ENCODE measurements at regions not wholly inside any gene's neighbourhood (a gene's known extent, or its start where the extent isn't known, plus 50 kb on each side); places are given as distances from the start of the nearest gene placed in this dataset.

DNA sequence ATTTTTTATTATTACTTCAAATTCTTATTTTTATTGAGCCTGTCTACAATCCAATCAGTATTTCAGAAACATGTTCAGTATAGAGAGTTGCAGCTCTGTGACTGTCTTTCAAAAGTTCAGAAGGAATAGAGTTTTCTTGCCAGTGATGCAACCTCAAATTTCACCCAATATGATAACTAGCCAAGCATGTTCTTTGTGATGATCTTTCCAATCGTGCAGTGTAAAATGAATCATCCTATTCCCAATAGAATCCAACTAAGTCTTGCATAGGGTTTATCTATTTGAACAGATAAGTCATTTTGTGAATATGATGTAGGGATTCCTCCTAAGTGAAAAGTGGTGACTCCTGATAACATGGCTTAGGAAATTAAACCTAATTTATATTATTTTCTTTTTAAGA, 937.8 kb downstream of the KCNJ2 start:
- ChIA-PET CTCF (no interaction called here), POLR2A (no interaction called here)
- DNase-seq (ENCODE audit: low read depth in 1 of 2, low spot score in 1 of 2) (no peak), FAIRE-seq (no peak), ATAC-seq (no peak)
- Histone ChIP-seq H3K4me3 (no peak overlapping the region), H3K27ac (no peak overlapping the region), H3K4me2 (no peak overlapping the region), H3K4me1 (no peaks in the 10 kb centered on the region), H3K9me3 (no peaks in the 10 kb centered on the region)
- TF ChIP-seq, protein P1, sequence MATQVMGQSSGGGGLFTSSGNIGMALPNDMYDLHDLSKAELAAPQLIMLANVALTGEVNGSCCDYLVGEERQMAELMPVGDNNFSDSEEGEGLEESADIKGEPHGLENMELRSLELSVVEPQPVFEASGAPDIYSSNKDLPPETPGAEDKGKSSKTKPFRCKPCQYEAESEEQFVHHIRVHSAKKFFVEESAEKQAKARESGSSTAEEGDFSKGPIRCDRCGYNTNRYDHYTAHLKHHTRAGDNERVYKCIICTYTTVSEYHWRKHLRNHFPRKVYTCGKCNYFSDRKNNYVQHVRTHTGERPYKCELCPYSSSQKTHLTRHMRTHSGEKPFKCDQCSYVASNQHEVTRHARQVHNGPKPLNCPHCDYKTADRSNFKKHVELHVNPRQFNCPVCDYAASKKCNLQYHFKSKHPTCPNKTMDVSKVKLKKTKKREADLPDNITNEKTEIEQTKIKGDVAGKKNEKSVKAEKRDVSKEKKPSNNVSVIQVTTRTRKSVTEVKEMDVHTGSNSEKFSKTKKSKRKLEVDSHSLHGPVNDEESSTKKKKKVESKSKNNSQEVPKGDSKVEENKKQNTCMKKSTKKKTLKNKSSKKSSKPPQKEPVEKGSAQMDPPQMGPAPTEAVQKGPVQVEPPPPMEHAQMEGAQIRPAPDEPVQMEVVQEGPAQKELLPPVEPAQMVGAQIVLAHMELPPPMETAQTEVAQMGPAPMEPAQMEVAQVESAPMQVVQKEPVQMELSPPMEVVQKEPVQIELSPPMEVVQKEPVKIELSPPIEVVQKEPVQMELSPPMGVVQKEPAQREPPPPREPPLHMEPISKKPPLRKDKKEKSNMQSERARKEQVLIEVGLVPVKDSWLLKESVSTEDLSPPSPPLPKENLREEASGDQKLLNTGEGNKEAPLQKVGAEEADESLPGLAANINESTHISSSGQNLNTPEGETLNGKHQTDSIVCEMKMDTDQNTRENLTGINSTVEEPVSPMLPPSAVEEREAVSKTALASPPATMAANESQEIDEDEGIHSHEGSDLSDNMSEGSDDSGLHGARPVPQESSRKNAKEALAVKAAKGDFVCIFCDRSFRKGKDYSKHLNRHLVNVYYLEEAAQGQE (IDR thresholded peaks at IDR 0.05): no peak
- TF ChIP-seq, protein P2, sequence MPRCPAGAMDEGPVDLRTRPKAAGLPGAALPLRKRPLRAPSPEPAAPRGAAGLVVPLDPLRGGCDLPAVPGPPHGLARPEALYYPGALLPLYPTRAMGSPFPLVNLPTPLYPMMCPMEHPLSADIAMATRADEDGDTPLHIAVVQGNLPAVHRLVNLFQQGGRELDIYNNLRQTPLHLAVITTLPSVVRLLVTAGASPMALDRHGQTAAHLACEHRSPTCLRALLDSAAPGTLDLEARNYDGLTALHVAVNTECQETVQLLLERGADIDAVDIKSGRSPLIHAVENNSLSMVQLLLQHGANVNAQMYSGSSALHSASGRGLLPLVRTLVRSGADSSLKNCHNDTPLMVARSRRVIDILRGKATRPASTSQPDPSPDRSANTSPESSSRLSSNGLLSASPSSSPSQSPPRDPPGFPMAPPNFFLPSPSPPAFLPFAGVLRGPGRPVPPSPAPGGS (IDR thresholded peaks at IDR 0.05): no peak
- no peak for TF ChIP-seq RAD21 (conservative IDR thresholded peaks at IDR 0.05 in 1 of 2, IDR thresholded peaks at IDR 0.05 in 1 of 2)
- no peak for TF ChIP-seq NFE2L2 (conservative IDR thresholded peaks at IDR 0.05; ENCODE audit: low read length)
- TF ChIP-seq RARB (CRISPR knock-in tag; IDR thresholded peaks at IDR 0.05): no peak
- TF ChIP-seq RFX5 (IDR thresholded peaks at IDR 0.05): no peak
- no peak for TF ChIP-seq JUN (IDR thresholded peaks at IDR 0.05)
- TF ChIP-seq NPAS2 (CRISPR knock-in tag; IDR thresholded peaks at IDR 0.05; ENCODE audit: borderline replicate concordance): no peak
- TF ChIP-seq, protein P3, sequence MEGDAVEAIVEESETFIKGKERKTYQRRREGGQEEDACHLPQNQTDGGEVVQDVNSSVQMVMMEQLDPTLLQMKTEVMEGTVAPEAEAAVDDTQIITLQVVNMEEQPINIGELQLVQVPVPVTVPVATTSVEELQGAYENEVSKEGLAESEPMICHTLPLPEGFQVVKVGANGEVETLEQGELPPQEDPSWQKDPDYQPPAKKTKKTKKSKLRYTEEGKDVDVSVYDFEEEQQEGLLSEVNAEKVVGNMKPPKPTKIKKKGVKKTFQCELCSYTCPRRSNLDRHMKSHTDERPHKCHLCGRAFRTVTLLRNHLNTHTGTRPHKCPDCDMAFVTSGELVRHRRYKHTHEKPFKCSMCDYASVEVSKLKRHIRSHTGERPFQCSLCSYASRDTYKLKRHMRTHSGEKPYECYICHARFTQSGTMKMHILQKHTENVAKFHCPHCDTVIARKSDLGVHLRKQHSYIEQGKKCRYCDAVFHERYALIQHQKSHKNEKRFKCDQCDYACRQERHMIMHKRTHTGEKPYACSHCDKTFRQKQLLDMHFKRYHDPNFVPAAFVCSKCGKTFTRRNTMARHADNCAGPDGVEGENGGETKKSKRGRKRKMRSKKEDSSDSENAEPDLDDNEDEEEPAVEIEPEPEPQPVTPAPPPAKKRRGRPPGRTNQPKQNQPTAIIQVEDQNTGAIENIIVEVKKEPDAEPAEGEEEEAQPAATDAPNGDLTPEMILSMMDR (IDR thresholded peaks at IDR 0.05): no peak
- TF ChIP-seq SREBF2 (IDR thresholded peaks at IDR 0.05): no peak
- TF ChIP-seq, protein P4, sequence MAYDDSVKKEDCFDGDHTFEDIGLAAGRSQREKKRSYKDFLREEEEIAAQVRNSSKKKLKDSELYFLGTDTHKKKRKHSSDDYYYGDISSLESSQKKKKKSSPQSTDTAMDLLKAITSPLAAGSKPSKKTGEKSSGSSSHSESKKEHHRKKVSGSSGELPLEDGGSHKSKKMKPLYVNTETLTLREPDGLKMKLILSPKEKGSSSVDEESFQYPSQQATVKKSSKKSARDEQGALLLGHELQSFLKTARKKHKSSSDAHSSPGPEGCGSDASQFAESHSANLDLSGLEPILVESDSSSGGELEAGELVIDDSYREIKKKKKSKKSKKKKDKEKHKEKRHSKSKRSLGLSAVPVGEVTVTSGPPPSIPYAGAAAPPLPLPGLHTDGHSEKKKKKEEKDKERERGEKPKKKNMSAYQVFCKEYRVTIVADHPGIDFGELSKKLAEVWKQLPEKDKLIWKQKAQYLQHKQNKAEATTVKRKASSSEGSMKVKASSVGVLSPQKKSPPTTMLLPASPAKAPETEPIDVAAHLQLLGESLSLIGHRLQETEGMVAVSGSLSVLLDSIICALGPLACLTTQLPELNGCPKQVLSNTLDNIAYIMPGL (CRISPR knock-in tag; IDR thresholded peaks at IDR 0.05; ENCODE audit: borderline replicate concordance): no peak
- TF ChIP-seq MAFK (IDR thresholded peaks at IDR 0.05; ENCODE audit: partially characterized antibody): no peak
- WGBS (ENCODE audit: missing lambda C conversion rate): 6% methylated on average over 1 of the region's 1 CpG

DNA sequence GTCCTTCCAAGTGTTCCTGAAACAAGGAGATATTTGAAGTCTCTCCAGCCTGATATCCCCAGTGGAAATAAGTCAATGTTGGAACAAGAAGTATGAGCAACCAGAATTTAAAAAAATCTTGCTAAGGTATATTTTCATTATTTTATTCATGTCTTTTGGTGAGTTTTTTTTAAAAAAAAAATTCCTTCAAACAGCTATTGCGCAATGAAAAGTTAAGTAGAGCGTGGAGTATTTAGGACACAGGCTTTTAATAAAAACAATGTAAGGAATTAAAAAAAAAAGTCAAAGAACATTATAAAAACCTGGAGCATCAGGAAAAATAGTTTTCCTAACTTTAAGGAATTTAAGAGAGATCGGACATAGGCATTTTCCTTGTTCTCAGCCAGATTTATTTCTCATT, 940.4 kb downstream of the KCNJ2 start:
- no peak overlapping the region for H3K4me3 ChIP-seq
- H3K4me2 ChIP-seq: no peak overlapping the region
- no peak for ATAC-seq
- CTCF ChIA-PET: interaction anchor here (0.6 to 1.4 kb wide), 2 partner anchors 807 to 1430 kb away, joined by 3 read pairs; no protein-coding TSS in a partner anchor
- POLR2A ChIA-PET: no interaction called here
- H3K9me3 ChIP-seq: no peaks in the 10 kb centered on the region
- no peak overlapping the region for H3K27ac ChIP-seq
- H3K4me1 ChIP-seq: no peaks in the 10 kb centered on the region
- no peak for DNase-seq (ENCODE audit: low read depth in 1 of 2, low spot score in 1 of 2)
- no peak for FAIRE-seq
- 45% methylated on average over 3 of the region's 3 CpGs for WGBS (ENCODE audit: missing lambda C conversion rate)
- no peak for TF ChIP-seq MAFK (IDR thresholded peaks at IDR 0.05; ENCODE audit: partially characterized antibody)
- peak; percentile 64 to 79; a peak in 3 of 4 replicates for TF ChIP-seq CEBPB (IDR thresholded peaks at IDR 0.05)

DNA sequence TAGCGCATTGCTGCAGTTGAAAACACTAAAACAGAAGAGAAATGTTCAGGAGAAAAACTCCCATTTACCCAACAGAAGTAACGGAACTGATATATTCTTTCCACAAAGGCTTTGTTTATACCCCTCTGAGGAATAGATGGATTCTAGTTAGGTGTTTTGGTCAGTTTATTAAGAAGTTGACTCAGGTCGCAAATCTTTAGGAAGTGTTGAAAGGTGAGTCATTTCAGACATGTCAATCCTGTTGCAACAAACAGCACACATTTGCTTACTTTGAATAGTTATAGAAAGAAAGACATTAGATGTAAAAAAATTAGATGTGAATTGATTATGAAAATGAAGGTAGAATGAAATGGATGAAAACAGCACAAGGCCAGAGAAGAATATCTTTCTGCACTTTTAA, 941.0 kb downstream of the KCNJ2 start:
- WGBS (ENCODE audit: missing lambda C conversion rate): 38% methylated on average over 3 of the region's 3 CpGs
- DNase-seq (ENCODE audit: low read depth in 1 of 2, low spot score in 1 of 2): peak in 1 of 2 experiments; percentile 4
- TF ChIP-seq KDM5A (IDR thresholded peaks at IDR 0.05) (no peak), FOSL2 (IDR thresholded peaks at IDR 0.05) (no peak), FOSL2 (CRISPR knock-in tag; IDR thresholded peaks at IDR 0.05) (peak; percentile 10; the same call in 1 of the 2 replicates)
- Histone ChIP-seq H3K4me3 (no peak overlapping the region), H3K4me2 (no peak overlapping the region), H3K9me3 (no peaks in the 10 kb centered on the region), H3K4me1 (no peaks in the 10 kb centered on the region), H3K27ac (no peak overlapping the region)
- POLR2A ChIA-PET: no interaction called here
- CTCF ChIA-PET: interaction anchor here (0.6 kb wide), 1 partner anchor 806 kb away, joined by 3 read pairs; no protein-coding TSS in a partner anchor
- ATAC-seq: no peak
- no peak for FAIRE-seq
